ENCODE measurements at regions not wholly inside any gene's neighbourhood (a gene's known extent, or its start where the extent isn't known, plus 50 kb on each side); places are given as distances from the start of the nearest gene placed in this dataset.

- DNase-seq (ENCODE audit: low spot score) = no peak
- no peak overlapping the region for H3K4me3 Mint-ChIP-seq
- H3K36me3 Mint-ChIP-seq = no peaks in the 10 kb centered on the region
- H3K9me3 Mint-ChIP-seq = peaks cover 9% of the 10 kb centered on the region
- TF ChIP-seq ZNF425 (CRISPR knock-in tag; conservative IDR thresholded peaks at IDR 0.05) (no peak), ETV6 (CRISPR knock-in tag; IDR thresholded peaks at IDR 0.05) (no peak), TEAD4 (CRISPR knock-in tag; IDR thresholded peaks at IDR 0.05) (no peak), ATF2 (CRISPR knock-in tag; IDR thresholded peaks at IDR 0.05; ENCODE audit: borderline replicate concordance, low read depth) (no peak), MXD4 (CRISPR knock-in tag; IDR thresholded peaks at IDR 0.05; ENCODE audit: borderline replicate concordance) (no peak), NFE2L1 (CRISPR knock-in tag; IDR thresholded peaks at IDR 0.05) (no peak), NFYB (CRISPR knock-in tag; conservative IDR thresholded peaks at IDR 0.05; ENCODE audit: low read depth) (no peak), NFATC4 (CRISPR knock-in tag; IDR thresholded peaks at IDR 0.05) (no peak), ZNF423 (CRISPR knock-in tag; IDR thresholded peaks at IDR 0.05) (no peak), ATF3 (CRISPR knock-in tag; conservative IDR thresholded peaks at IDR 0.05) (no peak), SP1 (CRISPR knock-in tag; conservative IDR thresholded peaks at IDR 0.05) (no peak), ZNF281 (CRISPR knock-in tag; IDR thresholded peaks at IDR 0.05) (no peak), RORB (CRISPR knock-in tag; IDR thresholded peaks at IDR 0.05) (no peak), ZNF532 (CRISPR knock-in tag; IDR thresholded peaks at IDR 0.05; ENCODE audit: borderline replicate concordance) (no peak), CREM (CRISPR knock-in tag; IDR thresholded peaks at IDR 0.05) (no peak), ZNF416 (CRISPR knock-in tag; IDR thresholded peaks at IDR 0.05) (no peak), ESRRA (CRISPR knock-in tag; IDR thresholded peaks at IDR 0.05; ENCODE audit: borderline replicate concordance) (no peak), HMGXB4 (CRISPR knock-in tag; IDR thresholded peaks at IDR 0.05) (no peak), JUN (CRISPR knock-in tag; IDR thresholded peaks at IDR 0.05) (no peak), ZBTB43 (CRISPR knock-in tag; IDR thresholded peaks at IDR 0.05) (no peak)
- peaks cover 25% of the 10 kb centered on the region for H3K4me1 Mint-ChIP-seq
- POLR2A ChIA-PET = no interaction called here
- no peak overlapping the region; the same call in 1 of the 2 replicates for H3K27ac Mint-ChIP-seq
- H3K27me3 Mint-ChIP-seq (ENCODE audit: low read depth) = no peaks in the 10 kb centered on the region; the same call in 1 of the 2 replicates
- ATAC-seq = no peak
- CTCF ChIA-PET = no interaction called here
These were observed 226.8 kb downstream of the RAP2A start for GRCh38 chr13:97660594-97661260.
